B cell (primary cell): ENCODE measurements at regions not wholly inside any gene's neighbourhood (a gene's known extent, or its start where the extent isn't known, plus 50 kb on each side); places are given as distances from the start of the nearest gene placed in this dataset.

Experiments used
- ATAC-seq: fragments of 200-7000 bp; cut with Tn5 transposase; one replicate; pipeline ENCODE4 v1.10.0; 2021; ENCODE audit warnings: low read depth, mild to moderate bottlenecking, moderate number of reproducible peaks, moderate library complexity
- CTCF ChIA-PET: fragments of 350-600 bp; sonication (Branson Sonifier 250); formaldehyde crosslinking; loops from one replicate; lab custom pipeline; 2021; ENCODE audit warnings: antibody characterized with exemption, inconsistent platforms; lab: Charles Lee
- POLR2A ChIA-PET: fragments of 350-600 bp; sonication (Branson Sonifier 250); formaldehyde crosslinking; loops from one replicate; lab custom pipeline; 2021; ENCODE audit warnings: antibody characterized with exemption; lab: Charles Lee
- DNase-seq: peaks from one replicate; pipeline ENCODE4 v3.0.0; 2013
- H2AFZ ChIP-seq: 2 replicates; pipeline ENCODE4 v1.6.1; 2012; ENCODE audit warnings: mild to moderate bottlenecking, low read depth, low read length; ENCODE audit not compliant: insufficient read depth, poor library complexity, severe bottlenecking
- H3K27ac ChIP-seq, 2 donors: 1 replicate in 1 of 2; 2 replicates in 1 of 2; pipeline ENCODE4 v1.5.1; 2012 to 2013; ENCODE audit warnings: low read length in 2 of 2, mild to moderate bottlenecking in 2 of 2, moderate library complexity in 1 of 2
- H3K27me3 ChIP-seq, 4 experiments: fragments of 200-600 bp in 1 of 4; sonication (generic) in 1 of 4; replicated peaks in 1 of 4; 1 replicate in 2 of 4; 2 replicates in 2 of 4; pipeline versions ENCODE4 v1.6.1 to v1.7.0; 2013 to 2016; ENCODE audit warnings: low read length in 3 of 4, mild to moderate bottlenecking in 2 of 4, mixed read lengths in 1 of 4, moderate library complexity in 1 of 4; ENCODE audit not compliant: insufficient read depth in 4 of 4, control insufficient read depth in 3 of 4; ENCODE audit errors: control extremely low read depth in 1 of 4
- H3K36me3 ChIP-seq, 2 experiments: replicated peaks in 1 of 2; 1 replicate in 1 of 2; 2 replicates in 1 of 2; pipeline versions ENCODE4 v1.6.1 to v1.7.1; 2013; ENCODE audit warnings: low read length in 1 of 2; ENCODE audit not compliant: insufficient read depth in 2 of 2, control insufficient read depth in 1 of 2; ENCODE audit errors: control extremely low read depth in 1 of 2, extremely low read depth in 1 of 2
- H3K4me1 ChIP-seq, 2 donors: fragments of 200-600 bp in 1 of 2; sonication (generic) in 1 of 2; 1 replicate in 1 of 2; 2 replicates in 1 of 2; pipeline versions ENCODE4 v1.5.1 to v1.6.1; 2013 to 2017; ENCODE audit warnings: low read length in 2 of 2; ENCODE audit not compliant: control insufficient read depth in 2 of 2, insufficient read depth in 2 of 2
- H3K4me2 ChIP-seq: replicated peaks from 2 replicates; pipeline ENCODE3; 2012; ENCODE audit warnings: mild to moderate bottlenecking, low read depth, low read length; ENCODE audit not compliant: poor library complexity, severe bottlenecking
- H3K4me3 ChIP-seq, 5 experiments: fragments of 200-600 bp in 1 of 5; sonication (generic) in 1 of 5; 1 replicate in 3 of 5; 2 replicates in 2 of 5; pipeline versions ENCODE4 v1.5.1 to v1.7.0; 2011 to 2016; ENCODE audit warnings: low read length in 4 of 5, mild to moderate bottlenecking in 4 of 5, low read depth in 2 of 5, control low read depth in 1 of 5, moderate library complexity in 1 of 5; ENCODE audit not compliant: insufficient read depth in 1 of 5; ENCODE audit errors: control extremely low read depth in 1 of 5, extremely low read depth in 1 of 5
- H3K79me2 ChIP-seq: fragments of 200-600 bp; sonication (generic); one replicate; pipeline ENCODE4 v1.6.0; 2016; ENCODE audit warnings: low read length; ENCODE audit not compliant: control insufficient read depth, insufficient read depth
- H3K9ac ChIP-seq: fragments of 200-600 bp; sonication (generic); 2 replicates; pipeline ENCODE4 v1.6.1; 2017; ENCODE audit warnings: mild to moderate bottlenecking, low read length, moderate library complexity
- H3K9me3 ChIP-seq, 3 donors: one replicate each; pipeline versions ENCODE4 v1.6.1 to v1.7.1; 2013; ENCODE audit warnings: low read length in 2 of 3; ENCODE audit not compliant: control insufficient read depth in 2 of 3, insufficient read depth in 1 of 3; ENCODE audit errors: control extremely low read depth in 1 of 3
- H4K20me1 ChIP-seq: 2 replicates; pipeline ENCODE4 v1.6.0; 2012; ENCODE audit warnings: mild to moderate bottlenecking, low read length; ENCODE audit not compliant: insufficient read depth, control insufficient read depth, poor library complexity, severe bottlenecking
- H3K27ac Mint-ChIP-seq: one replicate; pipeline ENCODE4 v1.8.0; 2021; ENCODE audit warnings: mixed read lengths
- H3K27me3 Mint-ChIP-seq: one replicate; pipeline ENCODE4 v1.8.0; 2021; ENCODE audit warnings: mixed read lengths
- H3K4me1 Mint-ChIP-seq: one replicate; pipeline ENCODE4 v1.8.0; 2021; ENCODE audit warnings: mixed read lengths
- H3K4me3 Mint-ChIP-seq: one replicate; pipeline ENCODE4 v1.8.0; 2021; ENCODE audit warnings: mixed read lengths
- H3K9me3 Mint-ChIP-seq: one replicate; pipeline ENCODE4 v1.8.0; 2022; ENCODE audit warnings: mixed read lengths; ENCODE audit not compliant: insufficient read depth
- CTCF ChIP-seq: fragments of 200-600 bp; IDR thresholded peaks from one replicate; pipeline ENCODE4 v1.8.0; 2022; ENCODE audit warnings: antibody characterized with exemption, mild to moderate bottlenecking
- EZH2 ChIP-seq: IDR thresholded peaks from 2 replicates; pipeline ENCODE4 v1.6.1; 2012; ENCODE audit warnings: borderline replicate concordance, low read depth, mild to moderate bottlenecking, moderate library complexity, low read length; ENCODE audit not compliant: insufficient read depth, poor library complexity, severe bottlenecking
- WGBS: methylation state at CpG from one replicate; pipeline ENCODE4 v1.1.5; 2013; ENCODE audit warnings: missing lambda C conversion rate; ENCODE audit not compliant: insufficient coverage; 5-methylcytosine and 5-hydroxymethylcytosine counted together
- intact Hi-C: fragments of 100-400 bp; cut with micrococcal nuclease; formaldehyde crosslinking; loops from one replicate; pipeline ENCODE4 v1.10.0; 2022

- Histone ChIP-seq H4K20me1 (no peaks in the 10 kb centered on the region), H3K9ac (no peak overlapping the region), H3K4me3 (no peak overlapping the region), H3K36me3 (no peaks in the 10 kb centered on the region), H3K4me1 (no peaks in the 10 kb centered on the region), H3K27me3 (peaks cover 0 to 2% (median 0%) of the 10 kb centered on the region in 4 experiments), H3K4me2 (no peak overlapping the region), H3K79me2 (no peaks in the 10 kb centered on the region), H2AFZ (no peak overlapping the region), H3K27ac (no peak overlapping the region), H3K9me3 (no peaks in the 10 kb centered on the region)
- ChIA-PET POLR2A (no interaction called here), CTCF (no interaction called here)
- H3K4me1 Mint-ChIP-seq, result no peaks in the 10 kb centered on the region
- no CpG with 5 or more reads among the region's 2 CpGs for WGBS
- no peak overlapping the region for H3K4me3 Mint-ChIP-seq
- no peak for DNase-seq
- intact Hi-C loops, result no loop called here
- no peaks in the 10 kb centered on the region for H3K9me3 Mint-ChIP-seq
- H3K27ac Mint-ChIP-seq, result no peak overlapping the region
- no peak for ATAC-seq
- TF ChIP-seq EZH2 (no peak), CTCF (no peak)
- peaks cover 6% of the 10 kb centered on the region for H3K27me3 Mint-ChIP-seq
These were observed 312.4 kb upstream of the TCF4 start for GRCh38 chr18:55900380-55900779.

GRCh38 chr18:55897091-55897689 is 309.2 kb upstream of the TCF4 start:
- ChIA-PET POLR2A (no interaction called here), CTCF (interaction anchor here (1.5 kb wide), 1 partner anchor 11 kb away, joined by 5 read pairs; no protein-coding TSS in a partner anchor)
- H3K9ac ChIP-seq, result no peak overlapping the region
- no peaks in the 10 kb centered on the region for H3K4me1 Mint-ChIP-seq
- peaks cover 0 to 2% (median 0%) of the 10 kb centered on the region in 4 experiments for H3K27me3 ChIP-seq
- no peak overlapping the region for H3K27ac Mint-ChIP-seq
- H2AFZ ChIP-seq, result no peak overlapping the region
- 100% methylated on average over 1 of the region's 3 CpGs for WGBS
- H3K4me3 ChIP-seq, result no peak overlapping the region
- H3K9me3 ChIP-seq, result no peaks in the 10 kb centered on the region
- no peaks in the 10 kb centered on the region for H4K20me1 ChIP-seq
- ATAC-seq, result no peak
- no peaks in the 10 kb centered on the region for H3K4me1 ChIP-seq
- no peaks in the 10 kb centered on the region for H3K79me2 ChIP-seq
- DNase-seq, result no peak
- H3K4me2 ChIP-seq, result no peak overlapping the region
- no peak for TF ChIP-seq EZH2
- no peak for TF ChIP-seq CTCF
- H3K9me3 Mint-ChIP-seq, result no peaks in the 10 kb centered on the region
- H3K27ac ChIP-seq, result no peak overlapping the region
- intact Hi-C loops, result no loop called here
- H3K4me3 Mint-ChIP-seq, result no peak overlapping the region
- H3K36me3 ChIP-seq, result no peaks in the 10 kb centered on the region
- H3K27me3 Mint-ChIP-seq, result peaks cover 8% of the 10 kb centered on the region
